ENCODE measurements at regions not wholly inside any gene's neighbourhood (a gene's known extent, or its start where the extent isn't known, plus 50 kb on each side); places are given as distances from the start of the nearest gene placed in this dataset.

- TF ChIP-seq CTCF (IDR thresholded peaks at IDR 0.05) (no peak), EP300 (IDR thresholded peaks at IDR 0.05; ENCODE audit: low read depth) (no peak)
Measured at GRCh38 chr11:15794361-15795150, 561.8 kb downstream of the SOX6 start.
